ENCODE measurements at regions not wholly inside any gene's neighbourhood (a gene's known extent, or its start where the extent isn't known, plus 50 kb on each side); places are given as distances from the start of the nearest gene placed in this dataset.

GRCh38 chr3:29156086-29156715 lies 124.7 kb upstream of the RBMS3 start:
- no peaks in the 10 kb centered on the region for H3K27me3 ChIP-seq
- DNase-seq (no peak), ATAC-seq (ENCODE audit: low FRiP score in 2 of 2) (no peak)
- 74 to 83% methylated on average over 5 of the region's 5 CpGs for WGBS, 2 donors
- H3K4me1 ChIP-seq = no peaks in the 10 kb centered on the region
- no peaks in the 10 kb centered on the region for H3K9me3 ChIP-seq
- no peak overlapping the region for H3K4me3 ChIP-seq
- H3K27ac ChIP-seq = no peak overlapping the region
- TF ChIP-seq POLR2A (IDR thresholded peaks at IDR 0.05) (no peak), POLR2AphosphoS5 (IDR thresholded peaks at IDR 0.05) (no peak), CTCF (IDR thresholded peaks at IDR 0.05) (no peak), EP300 (IDR thresholded peaks at IDR 0.05) (no peak)
- no peaks in the 10 kb centered on the region for H3K36me3 ChIP-seq

GRCh38 chr3:29164825-29165224 lies 116.0 kb upstream of the RBMS3 start:
- 71 to 75% methylated on average over 3 of the region's 3 CpGs for WGBS, 2 donors
- no peak for TF ChIP-seq POLR2A (IDR thresholded peaks at IDR 0.05)
- TF ChIP-seq CTCF (IDR thresholded peaks at IDR 0.05) = no peak
- TF ChIP-seq POLR2AphosphoS5 (IDR thresholded peaks at IDR 0.05) = no peak
- no peak for TF ChIP-seq EP300 (IDR thresholded peaks at IDR 0.05)
- Histone ChIP-seq H3K4me3 (no peak overlapping the region), H3K27me3 (no peaks in the 10 kb centered on the region), H3K27ac (no peak overlapping the region), H3K9me3 (no peaks in the 10 kb centered on the region), H3K4me1 (peaks cover 0 to 4% (median 0%) of the 10 kb centered on the region in 4 donors), H3K36me3 (no peaks in the 10 kb centered on the region)
- no peak for DNase-seq
- no peak for ATAC-seq (ENCODE audit: low FRiP score in 2 of 2)

GRCh38 chr3:29167180-29167579 lies 113.7 kb upstream of the RBMS3 start:
- H3K27me3 ChIP-seq = no peaks in the 10 kb centered on the region
- 96 to 100% methylated on average over 1 of the region's 1 CpG for WGBS, 2 donors
- peaks cover 10 to 14% (median 13%) of the 10 kb centered on the region in 4 donors for H3K4me1 ChIP-seq
- no peak for ATAC-seq (ENCODE audit: low FRiP score in 2 of 2)
- DNase-seq = no peak
- H3K27ac ChIP-seq = no peak overlapping the region
- H3K9me3 ChIP-seq = no peaks in the 10 kb centered on the region
- TF ChIP-seq CTCF (IDR thresholded peaks at IDR 0.05) = no peak
- TF ChIP-seq EP300 (IDR thresholded peaks at IDR 0.05) = no peak
- no peak for TF ChIP-seq POLR2A (IDR thresholded peaks at IDR 0.05)
- no peak for TF ChIP-seq POLR2AphosphoS5 (IDR thresholded peaks at IDR 0.05)
- H3K4me3 ChIP-seq = no peak overlapping the region
- no peaks in the 10 kb centered on the region for H3K36me3 ChIP-seq

- DNase-seq (no peak), ATAC-seq (ENCODE audit: low FRiP score in 2 of 2) (no peak)
- no peaks in the 10 kb centered on the region for H3K36me3 ChIP-seq
- H3K4me3 ChIP-seq = no peak overlapping the region
- H3K27me3 ChIP-seq = no peaks in the 10 kb centered on the region
- H3K4me1 ChIP-seq = peaks cover 10 to 14% (median 13%) of the 10 kb centered on the region in 4 donors
- no peak for TF ChIP-seq EP300 (IDR thresholded peaks at IDR 0.05)
- no peak for TF ChIP-seq POLR2A (IDR thresholded peaks at IDR 0.05)
- TF ChIP-seq CTCF (IDR thresholded peaks at IDR 0.05) = no peak
- TF ChIP-seq POLR2AphosphoS5 (IDR thresholded peaks at IDR 0.05) = no peak
- 83 to 88% methylated on average over 2 of the region's 2 CpGs for WGBS, 2 donors
- H3K9me3 ChIP-seq = no peaks in the 10 kb centered on the region
- no peak overlapping the region for H3K27ac ChIP-seq
Observed at GRCh38 chr3:29168081-29168480, 112.8 kb upstream of the RBMS3 start.

GRCh38 chr3:29168696-29169095 lies 112.2 kb upstream of the RBMS3 start:
- no peak overlapping the region for H3K4me3 ChIP-seq
- no peaks in the 10 kb centered on the region for H3K36me3 ChIP-seq
- peaks cover 10 to 14% (median 13%) of the 10 kb centered on the region in 4 donors for H3K4me1 ChIP-seq
- TF ChIP-seq POLR2A (IDR thresholded peaks at IDR 0.05) (no peak), POLR2AphosphoS5 (IDR thresholded peaks at IDR 0.05) (no peak), EP300 (IDR thresholded peaks at IDR 0.05) (no peak), CTCF (IDR thresholded peaks at IDR 0.05) (no peak)
- 44 to 64% methylated on average over 1 of the region's 1 CpG for WGBS, 2 donors
- no peaks in the 10 kb centered on the region for H3K27me3 ChIP-seq
- DNase-seq (no peak), ATAC-seq (ENCODE audit: low FRiP score in 2 of 2) (no peak)
- no peaks in the 10 kb centered on the region for H3K9me3 ChIP-seq
- no peak overlapping the region for H3K27ac ChIP-seq

All from upper lobe of left lung (tissue), 6 donors.